ENCODE measurements at regions not wholly inside any gene's neighbourhood (a gene's known extent, or its start where the extent isn't known, plus 50 kb on each side); places are given as distances from the start of the nearest gene placed in this dataset.

DNA sequence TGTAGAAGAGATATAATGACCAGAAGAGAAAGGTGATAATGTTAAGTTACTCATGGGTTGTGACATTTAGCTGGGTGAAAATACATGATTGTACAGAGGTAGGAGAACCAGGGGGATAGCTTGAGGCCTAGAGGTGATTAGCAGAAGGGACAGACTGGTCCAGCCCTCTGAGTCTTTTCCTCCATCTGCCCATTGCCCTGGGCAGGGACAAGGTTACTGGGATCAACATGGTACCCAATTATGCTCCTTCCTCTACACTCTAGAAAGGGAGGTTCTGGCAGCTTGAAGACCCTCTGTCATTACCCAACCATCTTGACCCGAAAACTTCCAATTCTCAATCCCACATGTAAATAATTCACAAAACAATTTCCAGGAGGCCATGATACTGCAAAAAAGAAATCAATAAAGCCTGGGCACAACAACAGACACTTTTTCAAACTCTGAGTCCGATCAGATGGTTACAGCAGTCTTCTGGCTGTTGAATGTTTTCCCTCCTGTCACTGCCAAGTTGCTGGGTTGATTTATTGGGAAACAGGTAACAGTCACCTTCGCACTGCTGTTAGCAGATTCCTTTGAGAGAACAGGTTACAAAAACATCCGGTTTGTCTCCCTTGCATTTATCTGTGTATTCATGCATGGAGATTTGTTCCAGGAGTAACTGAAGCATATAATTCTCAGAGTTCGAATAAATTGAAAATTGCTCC is 239.1 kb upstream of the HTR2A start:
- no peak overlapping the region for H3K4me3 ChIP-seq (ENCODE audit: insufficient read depth, low read depth, low read length)
- no peaks in the 10 kb centered on the region for H3K27me3 ChIP-seq (ENCODE audit: control insufficient read depth, insufficient read depth, low read length, poor library complexity, severe bottlenecking)
- no peak overlapping the region for H3K27ac ChIP-seq (ENCODE audit: insufficient read depth, low read depth, low read length, poor library complexity, severe bottlenecking)
- 88 to 93% methylated on average over 5 of the region's 5 CpGs for WGBS, 2 experiments
- no peaks in the 10 kb centered on the region for H3K9me3 ChIP-seq (ENCODE audit: control insufficient read depth, low read length)
- no peaks in the 10 kb centered on the region for H3K4me1 ChIP-seq (ENCODE audit: control insufficient read depth, insufficient read depth, low read length)
- H3K36me3 ChIP-seq (ENCODE audit: control insufficient read depth, insufficient read depth, low read length) = no peaks in the 10 kb centered on the region

- Histone ChIP-seq H3K4me3 (ENCODE audit: insufficient read depth, low read depth, low read length) (no peak overlapping the region), H3K9me3 (ENCODE audit: control insufficient read depth, low read length) (no peaks in the 10 kb centered on the region), H3K27me3 (ENCODE audit: control insufficient read depth, insufficient read depth, low read length, poor library complexity, severe bottlenecking) (no peaks in the 10 kb centered on the region), H3K36me3 (ENCODE audit: control insufficient read depth, insufficient read depth, low read length) (no peaks in the 10 kb centered on the region), H3K27ac (ENCODE audit: insufficient read depth, low read depth, low read length, poor library complexity, severe bottlenecking) (no peak overlapping the region), H3K4me1 (ENCODE audit: control insufficient read depth, insufficient read depth, low read length) (no peaks in the 10 kb centered on the region)
- 93 to 98% methylated on average over 9 of the region's 9 CpGs for WGBS, 2 experiments
Measured at GRCh38 chr13:47134939-47135489, 238.2 kb upstream of the HTR2A start.

GRCh38 chr13:47133011-47133445 is 236.2 kb upstream of the HTR2A start:
- no peaks in the 10 kb centered on the region for H3K36me3 ChIP-seq (ENCODE audit: control insufficient read depth, insufficient read depth, low read length)
- 78 to 91% methylated on average over 1 of the region's 1 CpG for WGBS, 2 experiments
- no peaks in the 10 kb centered on the region for H3K27me3 ChIP-seq (ENCODE audit: control insufficient read depth, insufficient read depth, low read length, poor library complexity, severe bottlenecking)
- no peak overlapping the region for H3K27ac ChIP-seq (ENCODE audit: insufficient read depth, low read depth, low read length, poor library complexity, severe bottlenecking)
- H3K4me3 ChIP-seq (ENCODE audit: insufficient read depth, low read depth, low read length) = no peak overlapping the region
- no peaks in the 10 kb centered on the region for H3K4me1 ChIP-seq (ENCODE audit: control insufficient read depth, insufficient read depth, low read length)
- H3K9me3 ChIP-seq (ENCODE audit: control insufficient read depth, low read length) = no peaks in the 10 kb centered on the region

- 89 to 92% methylated on average over 1 to 2 of the region's 2 CpGs for WGBS, 2 experiments
- no peaks in the 10 kb centered on the region for H3K36me3 ChIP-seq (ENCODE audit: control insufficient read depth, insufficient read depth, low read length)
- no peaks in the 10 kb centered on the region for H3K4me1 ChIP-seq (ENCODE audit: control insufficient read depth, insufficient read depth, low read length)
- no peaks in the 10 kb centered on the region for H3K27me3 ChIP-seq (ENCODE audit: control insufficient read depth, insufficient read depth, low read length, poor library complexity, severe bottlenecking)
- H3K27ac ChIP-seq (ENCODE audit: insufficient read depth, low read depth, low read length, poor library complexity, severe bottlenecking) = no peak overlapping the region
- H3K4me3 ChIP-seq (ENCODE audit: insufficient read depth, low read depth, low read length) = no peak overlapping the region
- no peaks in the 10 kb centered on the region for H3K9me3 ChIP-seq (ENCODE audit: control insufficient read depth, low read length)
Measured at GRCh38 chr13:47129461-47129860, 232.6 kb upstream of the HTR2A start.

GRCh38 chr13:47126432-47126831 is 229.6 kb upstream of the HTR2A start:
- Histone ChIP-seq H3K4me3 (ENCODE audit: insufficient read depth, low read depth, low read length) (no peak overlapping the region), H3K9me3 (ENCODE audit: control insufficient read depth, low read length) (no peaks in the 10 kb centered on the region), H3K27me3 (ENCODE audit: control insufficient read depth, insufficient read depth, low read length, poor library complexity, severe bottlenecking) (no peaks in the 10 kb centered on the region), H3K36me3 (ENCODE audit: control insufficient read depth, insufficient read depth, low read length) (no peaks in the 10 kb centered on the region), H3K27ac (ENCODE audit: insufficient read depth, low read depth, low read length, poor library complexity, severe bottlenecking) (no peak overlapping the region), H3K4me1 (ENCODE audit: control insufficient read depth, insufficient read depth, low read length) (no peaks in the 10 kb centered on the region)
- 88 to 91% methylated on average over 2 of the region's 2 CpGs for WGBS, 2 experiments

- Histone ChIP-seq H3K4me1 (ENCODE audit: control insufficient read depth, insufficient read depth, low read length) (no peaks in the 10 kb centered on the region), H3K27me3 (ENCODE audit: control insufficient read depth, insufficient read depth, low read length, poor library complexity, severe bottlenecking) (no peaks in the 10 kb centered on the region), H3K36me3 (ENCODE audit: control insufficient read depth, insufficient read depth, low read length) (no peaks in the 10 kb centered on the region), H3K4me3 (ENCODE audit: insufficient read depth, low read depth, low read length) (no peak overlapping the region), H3K27ac (ENCODE audit: insufficient read depth, low read depth, low read length, poor library complexity, severe bottlenecking) (no peak overlapping the region), H3K9me3 (ENCODE audit: control insufficient read depth, low read length) (no peaks in the 10 kb centered on the region)
- 100% methylated on average over 1 of the region's 1 CpG for WGBS, 2 experiments
Measured at GRCh38 chr13:47121092-47121763, 224.4 kb upstream of the HTR2A start.

DNA sequence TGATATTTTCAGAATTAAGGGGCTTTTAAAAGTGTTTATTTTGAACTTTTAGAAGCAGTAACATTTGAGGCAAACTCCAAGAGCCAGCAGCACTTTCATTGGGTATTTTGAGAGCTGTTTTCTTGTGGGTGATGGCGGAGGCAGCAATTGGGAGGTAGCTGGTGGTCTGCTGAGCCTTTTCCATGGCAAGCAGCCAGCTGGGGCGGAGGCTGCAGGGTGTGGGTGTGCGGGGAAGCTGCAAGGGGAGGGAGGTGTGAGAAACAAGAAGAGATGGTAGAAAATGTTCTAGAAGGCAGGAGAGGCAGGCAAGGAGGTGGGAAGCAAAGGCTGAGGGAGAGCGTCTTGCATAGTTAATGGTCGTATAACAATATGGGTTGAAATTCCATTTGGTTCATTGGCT is 223.4 kb upstream of the HTR2A start:
- no peaks in the 10 kb centered on the region for H3K36me3 ChIP-seq (ENCODE audit: control insufficient read depth, insufficient read depth, low read length)
- no peak overlapping the region for H3K4me3 ChIP-seq (ENCODE audit: insufficient read depth, low read depth, low read length)
- no peaks in the 10 kb centered on the region for H3K4me1 ChIP-seq (ENCODE audit: control insufficient read depth, insufficient read depth, low read length)
- no peaks in the 10 kb centered on the region for H3K9me3 ChIP-seq (ENCODE audit: control insufficient read depth, low read length)
- H3K27me3 ChIP-seq (ENCODE audit: control insufficient read depth, insufficient read depth, low read length, poor library complexity, severe bottlenecking) = no peaks in the 10 kb centered on the region
- WGBS, 2 experiments = 90 to 92% methylated on average over 5 of the region's 5 CpGs
- no peak overlapping the region for H3K27ac ChIP-seq (ENCODE audit: insufficient read depth, low read depth, low read length, poor library complexity, severe bottlenecking)

- Histone ChIP-seq H3K4me3 (ENCODE audit: insufficient read depth, low read depth, low read length) (no peak overlapping the region), H3K9me3 (ENCODE audit: control insufficient read depth, low read length) (no peaks in the 10 kb centered on the region), H3K4me1 (ENCODE audit: control insufficient read depth, insufficient read depth, low read length) (no peaks in the 10 kb centered on the region), H3K27ac (ENCODE audit: insufficient read depth, low read depth, low read length, poor library complexity, severe bottlenecking) (no peak overlapping the region), H3K36me3 (ENCODE audit: control insufficient read depth, insufficient read depth, low read length) (no peaks in the 10 kb centered on the region), H3K27me3 (ENCODE audit: control insufficient read depth, insufficient read depth, low read length, poor library complexity, severe bottlenecking) (no peaks in the 10 kb centered on the region)
- 92 to 96% methylated on average over 2 of the region's 2 CpGs for WGBS, 2 experiments
Measured at GRCh38 chr13:47119575-47120235, 222.9 kb upstream of the HTR2A start.

GRCh38 chr13:47117268-47117667 is 220.4 kb upstream of the HTR2A start:
- WGBS, 2 experiments = 90 to 94% methylated on average over 3 of the region's 3 CpGs
- no peak overlapping the region for H3K4me3 ChIP-seq (ENCODE audit: insufficient read depth, low read depth, low read length)
- H3K36me3 ChIP-seq (ENCODE audit: control insufficient read depth, insufficient read depth, low read length) = no peaks in the 10 kb centered on the region
- peaks cover 14% of the 10 kb centered on the region for H3K4me1 ChIP-seq (ENCODE audit: control insufficient read depth, insufficient read depth, low read length)
- H3K27ac ChIP-seq (ENCODE audit: insufficient read depth, low read depth, low read length, poor library complexity, severe bottlenecking) = no peak overlapping the region
- H3K27me3 ChIP-seq (ENCODE audit: control insufficient read depth, insufficient read depth, low read length, poor library complexity, severe bottlenecking) = no peaks in the 10 kb centered on the region
- no peaks in the 10 kb centered on the region for H3K9me3 ChIP-seq (ENCODE audit: control insufficient read depth, low read length)

DNA sequence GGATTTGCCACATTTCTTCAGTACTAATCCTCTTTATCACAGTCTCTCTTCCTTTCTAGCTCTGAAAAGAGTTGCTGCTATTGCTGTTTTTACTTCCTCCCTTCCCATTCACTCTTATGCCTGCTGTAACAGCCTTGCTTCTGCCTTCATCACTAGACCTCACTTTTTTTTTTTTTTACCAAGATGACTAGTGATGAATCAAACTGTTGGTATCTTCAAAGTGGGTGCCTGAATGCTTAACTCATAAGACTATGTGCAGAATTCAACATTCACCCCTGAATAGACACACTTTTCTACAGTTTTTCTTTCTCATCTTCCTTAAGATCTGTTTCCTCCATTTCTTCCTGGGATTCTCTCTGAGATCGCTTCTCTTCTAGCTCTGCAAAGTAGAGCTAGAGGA is 217.2 kb upstream of the HTR2A start:
- Histone ChIP-seq H3K36me3 (ENCODE audit: control insufficient read depth, insufficient read depth, low read length) (no peaks in the 10 kb centered on the region), H3K9me3 (ENCODE audit: control insufficient read depth, low read length) (no peaks in the 10 kb centered on the region), H3K27me3 (ENCODE audit: control insufficient read depth, insufficient read depth, low read length, poor library complexity, severe bottlenecking) (no peaks in the 10 kb centered on the region), H3K27ac (ENCODE audit: insufficient read depth, low read depth, low read length, poor library complexity, severe bottlenecking) (no peak overlapping the region), H3K4me3 (ENCODE audit: insufficient read depth, low read depth, low read length) (no peak overlapping the region), H3K4me1 (ENCODE audit: control insufficient read depth, insufficient read depth, low read length) (peaks cover 16% of the 10 kb centered on the region)
- WGBS, 2 experiments = 84 to 95% methylated on average over 1 of the region's 1 CpG
